ENCODE measurements at regions not wholly inside any gene's neighbourhood (a gene's known extent, or its start where the extent isn't known, plus 50 kb on each side); places are given as distances from the start of the nearest gene placed in this dataset.
"Not testable (repeated sequence)": the region's sequence is repeated elsewhere in the genome, so short reads cannot be mapped to it uniquely, and the experiment has no call there.

DNA sequence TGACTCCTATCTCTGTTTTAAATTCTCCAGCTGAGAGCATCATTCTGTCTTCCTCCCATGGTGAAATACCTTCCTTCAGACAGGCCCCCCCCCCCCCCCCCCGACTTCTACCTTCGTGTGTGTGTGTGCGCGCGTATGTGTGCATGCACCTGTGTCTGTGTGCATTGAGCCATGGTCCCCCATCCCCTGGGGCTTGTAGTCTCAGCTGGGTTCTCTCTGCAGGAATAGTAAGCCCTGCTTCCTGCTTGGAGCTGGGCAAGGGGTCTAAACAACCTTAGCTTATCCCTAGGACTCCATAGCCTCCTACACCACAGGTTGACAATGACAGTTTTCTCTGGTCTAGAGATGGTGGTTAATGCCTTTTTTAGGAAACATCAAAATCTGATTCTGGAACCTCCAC, 427.5 kb upstream of the KLHL29 start:
- DNase-seq: no peak

DNA sequence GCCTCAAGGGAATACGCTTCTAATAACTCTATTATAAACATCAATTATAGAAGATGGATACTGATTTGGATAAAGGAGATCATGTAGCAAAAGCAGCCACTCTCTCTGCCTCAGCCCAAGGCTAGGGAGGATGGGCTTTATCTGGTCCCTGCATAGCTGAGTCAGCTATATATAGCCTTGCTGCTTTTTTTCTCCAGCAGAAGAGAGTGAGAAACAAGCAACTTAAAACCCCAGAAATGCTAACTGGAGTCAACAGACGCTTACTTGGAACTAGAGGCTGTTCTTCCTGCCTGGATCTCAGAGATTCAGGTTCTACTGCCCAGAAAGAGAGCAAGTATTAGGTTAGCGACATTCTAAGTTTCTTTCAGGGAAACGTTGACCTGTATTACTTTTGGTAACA, 426.7 kb upstream of the KLHL29 start:
- no peak for DNase-seq

GRCh38 chr2:22967756-22968155, 417.2 kb upstream of the KLHL29 start:
- no peak for DNase-seq

- DNase-seq: no peak
Measured at GRCh38 chr2:22970284-22970975, 414.5 kb upstream of the KLHL29 start.

GRCh38 chr2:22970991-22971390, 414.0 kb upstream of the KLHL29 start:
- DNase-seq: no peak

DNA sequence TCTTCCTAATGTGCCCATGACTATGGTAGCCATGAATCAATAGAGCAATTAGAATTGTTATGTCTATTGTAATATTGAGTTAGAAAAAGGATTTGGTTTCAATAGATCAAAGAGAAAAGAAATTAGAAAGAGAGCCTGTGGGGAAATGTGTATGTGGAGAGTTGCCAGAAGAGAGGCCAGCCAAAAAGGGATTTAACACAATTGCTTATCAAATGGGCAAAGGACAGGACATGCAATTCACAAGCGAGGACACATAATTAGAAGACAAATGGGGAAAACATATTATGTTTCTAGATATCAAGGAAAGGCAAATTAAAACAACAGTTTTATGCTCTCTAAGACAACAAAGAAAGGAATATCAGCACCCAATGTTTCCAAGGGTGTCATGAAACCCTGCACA, 403.2 kb upstream of the KLHL29 start:
- DNase-seq: no peak

DNA sequence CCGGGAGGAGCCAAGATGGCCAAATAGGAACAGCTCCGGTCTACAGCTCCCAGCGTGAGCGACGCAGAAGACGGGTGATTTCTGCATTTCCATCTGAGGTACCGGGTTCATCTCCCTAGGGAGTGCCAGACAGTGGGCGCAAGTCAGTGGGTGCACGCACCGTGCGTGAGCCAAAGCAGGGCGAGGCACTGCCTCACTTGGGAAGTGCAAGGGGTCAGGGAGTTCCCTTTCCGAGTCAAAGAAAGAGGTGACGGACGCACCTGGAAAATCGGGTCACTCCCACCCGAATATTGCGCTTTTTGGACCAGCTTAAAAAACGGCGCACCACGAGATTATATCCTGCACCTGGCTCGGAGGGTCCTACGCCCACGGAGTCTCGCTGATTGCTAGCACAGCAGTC, 400.8 kb upstream of the KLHL29 start:
- not testable (repeated sequence) for DNase-seq

GRCh38 chr2:22990246-22990645, 394.7 kb upstream of the KLHL29 start:
- DNase-seq: no peak

GRCh38 chr2:22991844-22992243, 393.1 kb upstream of the KLHL29 start:
- DNase-seq: no peak

DNA sequence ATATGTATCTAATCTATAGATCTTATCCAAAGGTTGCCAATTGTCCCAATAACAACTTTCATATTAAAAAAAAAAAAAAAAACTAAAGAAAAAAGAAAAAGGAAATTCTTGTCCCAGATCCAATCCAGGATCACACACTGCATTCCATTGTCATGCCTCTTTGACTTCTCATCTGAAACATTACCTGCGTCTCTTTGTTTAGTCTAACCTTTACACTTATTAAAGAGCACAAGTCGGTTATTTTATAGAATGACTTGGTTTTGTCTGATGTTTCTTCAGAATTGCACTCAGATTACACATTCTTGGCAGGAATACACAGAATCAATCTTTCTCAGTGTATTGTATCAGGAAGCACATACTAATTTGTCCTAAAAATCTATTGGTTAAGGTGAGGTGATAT, 392.5 kb upstream of the KLHL29 start:
- no peak for DNase-seq

DNA sequence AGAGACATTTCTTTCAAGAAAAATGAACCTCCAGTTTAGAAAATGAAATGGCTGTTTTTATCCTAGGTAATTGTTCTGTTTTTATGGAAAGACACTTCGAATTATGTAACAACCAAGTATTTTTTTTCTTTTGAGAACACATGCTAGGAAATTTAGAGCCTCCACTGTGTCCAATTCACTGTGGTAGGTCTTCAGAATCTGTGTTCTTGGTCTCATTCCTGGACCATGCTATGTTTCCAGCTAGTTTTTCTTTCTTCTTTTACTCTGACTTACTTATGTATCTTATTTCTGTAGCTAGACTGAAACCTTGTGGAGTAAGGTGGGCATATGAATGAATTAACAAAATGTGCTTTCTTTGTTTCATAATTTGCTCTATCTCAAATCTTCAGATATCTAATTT, 391.7 kb upstream of the KLHL29 start:
- DNase-seq: no peak

GRCh38 chr2:22995576-22995975, 389.4 kb upstream of the KLHL29 start:
- DNase-seq: no peak

DNA sequence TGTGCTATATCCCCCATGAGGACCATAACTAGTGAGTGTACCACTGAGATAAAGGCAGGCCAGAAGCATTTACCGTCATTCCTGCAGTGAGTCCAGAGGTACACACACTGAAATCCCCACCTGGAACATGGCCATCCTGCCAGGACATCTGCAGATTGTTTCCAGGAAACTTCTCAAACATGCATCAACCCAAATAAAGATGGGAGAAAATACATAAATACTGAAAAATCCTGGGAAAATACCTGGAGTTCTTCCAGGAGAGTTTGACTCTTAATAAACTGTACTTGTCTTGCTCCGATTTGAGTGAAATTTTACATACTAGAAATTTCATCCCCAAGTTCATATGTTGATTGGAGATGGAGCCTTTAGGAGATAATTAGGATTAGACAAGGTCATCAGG, 388.1 kb upstream of the KLHL29 start:
- DNase-seq: no peak

- no peak for DNase-seq
Measured at GRCh38 chr2:22998359-22998758, 386.6 kb upstream of the KLHL29 start.

DNA sequence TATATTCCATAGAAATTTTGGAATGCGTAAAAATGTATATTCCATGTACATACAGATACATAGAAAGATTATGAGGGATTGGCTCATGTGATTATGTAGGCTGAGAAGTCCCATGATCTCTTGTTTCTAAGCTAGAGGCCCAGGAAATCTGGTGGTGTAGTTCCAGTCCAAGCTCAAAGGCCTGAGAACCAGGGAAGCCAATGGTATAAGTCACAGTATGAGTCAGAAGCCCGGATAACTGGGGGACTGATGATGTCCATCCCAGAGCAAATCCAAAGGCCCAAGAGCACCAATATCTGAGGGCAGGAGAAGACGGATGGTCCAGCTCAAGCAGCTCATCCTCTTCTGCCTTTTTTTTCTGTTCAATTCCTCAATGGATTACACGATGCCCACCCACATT, 385.0 kb upstream of the KLHL29 start:
- no peak for DNase-seq

- no peak for DNase-seq
Measured at GRCh38 chr2:23002234-23002633, 382.7 kb upstream of the KLHL29 start.

GRCh38 chr2:23005469-23005868, 379.5 kb upstream of the KLHL29 start:
- no peak for DNase-seq

DNA sequence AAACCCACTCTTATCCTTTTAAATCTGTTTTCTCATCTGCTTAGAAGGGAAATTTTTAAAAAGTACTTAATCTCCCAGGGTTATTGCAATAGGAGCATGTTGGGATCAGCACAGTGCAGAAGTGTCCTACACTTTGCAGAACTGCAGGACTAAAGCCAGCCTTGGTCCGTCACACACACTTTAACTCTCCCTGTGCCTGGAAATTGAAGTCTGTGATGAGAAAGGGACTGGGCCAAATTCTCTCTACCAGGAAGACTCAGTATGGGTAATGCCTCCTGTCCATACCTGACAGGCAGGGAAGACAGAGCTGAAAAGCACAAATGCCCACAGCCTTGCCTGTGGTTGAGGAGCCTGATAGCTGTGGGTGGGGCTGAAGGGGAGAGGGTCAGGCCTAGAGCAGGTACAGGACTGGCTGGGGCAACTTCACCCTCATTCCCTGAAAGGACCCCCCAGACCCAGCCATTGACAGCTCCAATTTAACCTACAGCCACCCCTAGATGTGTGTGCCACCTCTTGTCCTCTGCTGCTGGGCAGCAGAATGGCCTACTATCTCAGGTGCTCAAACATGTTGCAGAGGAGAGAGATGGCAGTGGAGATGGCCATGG, 377.2 kb upstream of the KLHL29 start:
- DNase-seq: no peak

DNA sequence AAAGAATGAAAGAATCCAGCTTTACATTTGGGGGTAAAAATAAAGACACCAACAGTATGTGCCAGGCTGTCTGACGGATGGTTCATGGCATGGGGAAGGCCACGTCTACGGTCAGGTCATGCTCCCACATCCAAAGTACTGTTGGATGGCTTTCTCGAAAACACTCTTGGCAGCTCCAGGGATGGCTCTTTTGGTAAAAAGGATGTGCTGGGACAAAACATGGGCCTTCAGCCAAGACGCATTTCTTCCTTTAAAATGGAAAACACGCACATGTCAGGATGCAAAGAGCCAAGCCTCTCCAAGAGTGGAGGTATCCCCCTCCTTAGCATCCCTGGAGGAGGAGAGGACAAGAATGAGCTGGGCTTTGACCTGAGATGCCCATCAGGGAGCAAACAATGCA, 376.5 kb upstream of the KLHL29 start:
- no peak for DNase-seq

- no peak for DNase-seq
Measured at GRCh38 chr2:23008951-23009350, 376.0 kb upstream of the KLHL29 start.

GRCh38 chr2:23009545-23010149, 375.3 kb upstream of the KLHL29 start:
- no peak for DNase-seq

- DNase-seq: no peak
Measured at GRCh38 chr2:23012499-23012898, 372.5 kb upstream of the KLHL29 start.

GRCh38 chr2:23015651-23016200, 369.3 kb upstream of the KLHL29 start:
- no peak for DNase-seq

DNA sequence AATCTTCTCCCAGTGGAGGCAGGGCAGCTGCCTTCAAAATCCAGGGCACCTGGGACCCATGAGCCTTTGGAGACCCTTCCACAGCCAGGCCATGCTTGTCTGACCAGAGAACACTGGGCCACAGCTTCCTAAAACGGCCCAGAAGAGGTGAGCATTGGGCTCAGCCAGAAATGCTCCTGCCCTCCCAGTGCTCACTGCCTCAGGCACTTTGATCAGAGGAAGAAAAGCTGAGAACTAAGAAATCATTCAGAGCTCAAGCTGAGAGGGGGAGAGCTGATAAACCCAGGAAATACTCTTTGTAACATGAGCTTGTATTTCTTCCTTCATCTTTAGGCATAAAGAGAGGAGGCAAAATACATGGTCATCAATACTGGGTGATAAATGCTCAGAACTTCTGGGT, 365.5 kb upstream of the KLHL29 start:
- no peak for DNase-seq
